ENCODE measurements at regions not wholly inside any gene's neighbourhood (a gene's known extent, or its start where the extent isn't known, plus 50 kb on each side); places are given as distances from the start of the nearest gene placed in this dataset.

DNA sequence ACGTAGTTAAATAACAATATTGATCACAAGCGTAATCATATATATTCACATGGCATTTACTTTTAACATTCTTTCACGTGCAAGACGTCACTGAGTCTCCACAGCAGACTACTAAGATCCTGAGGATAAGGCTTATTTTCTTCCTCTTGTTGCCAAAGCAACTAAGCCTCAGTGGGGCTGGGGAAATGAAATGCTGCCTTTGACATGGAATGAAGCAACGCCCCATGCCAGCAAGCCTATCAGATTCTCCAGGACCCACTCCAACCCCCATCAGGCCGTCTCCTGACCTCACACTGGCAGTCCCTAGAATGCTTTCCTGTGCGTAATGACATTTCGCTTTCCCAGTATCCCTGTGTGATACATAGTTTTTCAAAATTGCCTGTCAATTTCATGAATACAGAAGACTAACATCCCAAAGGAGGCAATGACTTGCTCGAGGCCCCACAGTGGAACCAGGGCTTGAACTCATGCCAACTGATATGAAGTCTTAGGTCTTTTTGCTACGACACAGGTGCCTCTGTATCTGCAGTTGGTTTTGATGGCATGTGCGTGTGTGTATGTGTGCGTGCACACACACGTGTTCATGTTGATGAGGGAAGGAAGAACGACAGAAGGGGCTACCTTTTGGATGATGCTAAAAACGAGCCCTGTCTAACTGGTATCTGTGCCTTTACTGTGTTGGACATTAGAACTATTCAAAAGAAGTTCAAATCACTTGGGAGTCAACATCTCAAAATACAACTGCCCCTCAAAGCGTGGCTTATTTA lies 239.1 kb downstream of the VRK1 start:
- no peak for TF ChIP-seq EZH2 (IDR thresholded peaks at IDR 0.05; ENCODE audit: borderline replicate concordance, insufficient read depth, low read length, poor library complexity, severe bottlenecking)
- no peak for TF ChIP-seq POLR2AphosphoS5 (IDR thresholded peaks at IDR 0.05)
- TF ChIP-seq, protein P1, sequence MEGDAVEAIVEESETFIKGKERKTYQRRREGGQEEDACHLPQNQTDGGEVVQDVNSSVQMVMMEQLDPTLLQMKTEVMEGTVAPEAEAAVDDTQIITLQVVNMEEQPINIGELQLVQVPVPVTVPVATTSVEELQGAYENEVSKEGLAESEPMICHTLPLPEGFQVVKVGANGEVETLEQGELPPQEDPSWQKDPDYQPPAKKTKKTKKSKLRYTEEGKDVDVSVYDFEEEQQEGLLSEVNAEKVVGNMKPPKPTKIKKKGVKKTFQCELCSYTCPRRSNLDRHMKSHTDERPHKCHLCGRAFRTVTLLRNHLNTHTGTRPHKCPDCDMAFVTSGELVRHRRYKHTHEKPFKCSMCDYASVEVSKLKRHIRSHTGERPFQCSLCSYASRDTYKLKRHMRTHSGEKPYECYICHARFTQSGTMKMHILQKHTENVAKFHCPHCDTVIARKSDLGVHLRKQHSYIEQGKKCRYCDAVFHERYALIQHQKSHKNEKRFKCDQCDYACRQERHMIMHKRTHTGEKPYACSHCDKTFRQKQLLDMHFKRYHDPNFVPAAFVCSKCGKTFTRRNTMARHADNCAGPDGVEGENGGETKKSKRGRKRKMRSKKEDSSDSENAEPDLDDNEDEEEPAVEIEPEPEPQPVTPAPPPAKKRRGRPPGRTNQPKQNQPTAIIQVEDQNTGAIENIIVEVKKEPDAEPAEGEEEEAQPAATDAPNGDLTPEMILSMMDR (IDR thresholded peaks at IDR 0.05; ENCODE audit: poor library complexity, severe bottlenecking) = no peak

Data from neural cell (in vitro differentiated cells).